ENCODE measurements at regions not wholly inside any gene's neighbourhood (a gene's known extent, or its start where the extent isn't known, plus 50 kb on each side); places are given as distances from the start of the nearest gene placed in this dataset. TPM values are rescaled to one million over a fixed set of nuclear protein-coding genes. Genes with fewer than 3 reads are reported as not detected.
A peak's percentile ranks its signal among the peaks of the same experiment; 100 is the strongest.

DNA sequence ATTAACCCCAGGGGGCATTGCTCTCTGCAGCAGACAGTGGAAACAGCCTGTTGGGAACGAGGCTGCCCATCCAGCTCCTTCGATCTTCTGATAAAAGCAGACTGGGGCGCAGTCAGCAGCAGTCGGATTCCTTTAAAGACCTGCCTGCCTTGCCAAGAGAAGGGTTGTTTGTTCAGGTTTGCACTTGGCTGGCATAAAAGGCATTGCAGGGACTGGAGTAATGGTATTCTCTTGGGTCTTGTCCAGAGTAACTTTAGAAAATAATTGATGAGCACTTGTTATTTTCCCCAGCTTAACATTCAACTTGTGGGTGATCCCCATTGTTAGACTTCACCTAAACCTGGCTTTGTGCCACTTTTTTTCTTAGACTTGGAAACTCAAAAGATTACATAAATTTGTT, 67.3 kb upstream of the SLC10A2 start:
- Histone ChIP-seq H3K27me3 (ENCODE audit: insufficient read depth, low read length) (no peaks in the 10 kb centered on the region), H2AFZ (ENCODE audit: low read length) (no peak overlapping the region), H4K20me1 (ENCODE audit: insufficient read depth, low read length) (no peaks in the 10 kb centered on the region), H3K27ac (ENCODE audit: low read depth, low read length) (no peak overlapping the region), H3K4me3 (ENCODE audit: insufficient read depth, low read length) (no peak overlapping the region), H3K4me2 (ENCODE audit: insufficient read depth, low read length) (no peak overlapping the region), H3K79me2 (ENCODE audit: insufficient read depth, low read length) (no peaks in the 10 kb centered on the region), H3K4me1 (ENCODE audit: insufficient read depth, low read length) (no peaks in the 10 kb centered on the region), H3K9me3 (ENCODE audit: low read depth, low read length) (peaks cover 3% of the 10 kb centered on the region), H3K36me3 (ENCODE audit: insufficient read depth, low read length) (no peaks in the 10 kb centered on the region)
- DNase-seq (ENCODE audit: insufficient read length, low spot score, missing footprints) = no peak
- TF ChIP-seq, protein P1, sequence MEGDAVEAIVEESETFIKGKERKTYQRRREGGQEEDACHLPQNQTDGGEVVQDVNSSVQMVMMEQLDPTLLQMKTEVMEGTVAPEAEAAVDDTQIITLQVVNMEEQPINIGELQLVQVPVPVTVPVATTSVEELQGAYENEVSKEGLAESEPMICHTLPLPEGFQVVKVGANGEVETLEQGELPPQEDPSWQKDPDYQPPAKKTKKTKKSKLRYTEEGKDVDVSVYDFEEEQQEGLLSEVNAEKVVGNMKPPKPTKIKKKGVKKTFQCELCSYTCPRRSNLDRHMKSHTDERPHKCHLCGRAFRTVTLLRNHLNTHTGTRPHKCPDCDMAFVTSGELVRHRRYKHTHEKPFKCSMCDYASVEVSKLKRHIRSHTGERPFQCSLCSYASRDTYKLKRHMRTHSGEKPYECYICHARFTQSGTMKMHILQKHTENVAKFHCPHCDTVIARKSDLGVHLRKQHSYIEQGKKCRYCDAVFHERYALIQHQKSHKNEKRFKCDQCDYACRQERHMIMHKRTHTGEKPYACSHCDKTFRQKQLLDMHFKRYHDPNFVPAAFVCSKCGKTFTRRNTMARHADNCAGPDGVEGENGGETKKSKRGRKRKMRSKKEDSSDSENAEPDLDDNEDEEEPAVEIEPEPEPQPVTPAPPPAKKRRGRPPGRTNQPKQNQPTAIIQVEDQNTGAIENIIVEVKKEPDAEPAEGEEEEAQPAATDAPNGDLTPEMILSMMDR (IDR thresholded peaks at IDR 0.05; ENCODE audit: extremely low read depth, low read depth, low read length) = no peak

DNA sequence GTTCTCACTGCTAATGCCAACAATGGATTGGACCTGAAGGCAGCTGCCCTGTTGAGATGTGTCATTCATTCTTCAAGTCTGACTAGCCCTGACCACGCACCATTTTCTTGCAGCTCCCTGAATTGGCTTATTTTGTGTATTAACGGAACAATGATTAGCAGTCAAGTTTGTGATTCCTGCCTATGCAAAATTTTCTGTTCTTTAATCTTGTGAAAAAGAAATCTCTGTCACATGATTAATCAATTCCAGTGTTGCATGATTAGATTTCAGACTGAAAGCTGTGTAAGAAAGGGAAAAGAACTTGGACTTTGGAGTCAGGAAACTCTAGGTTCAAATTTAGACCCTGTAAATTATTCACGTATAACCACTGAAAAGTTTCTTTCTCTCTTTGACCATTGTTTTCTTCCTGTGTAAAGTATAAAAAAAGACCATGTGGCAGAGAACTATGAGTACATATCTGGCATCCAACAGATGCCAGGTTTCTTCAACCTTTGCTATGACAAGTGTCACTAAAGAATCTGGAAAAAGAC, 64.5 kb upstream of the SLC10A2 start:
- no peaks in the 10 kb centered on the region for H3K27me3 ChIP-seq (ENCODE audit: insufficient read depth, low read length)
- no peaks in the 10 kb centered on the region for H3K36me3 ChIP-seq (ENCODE audit: insufficient read depth, low read length)
- no peak overlapping the region for H3K4me3 ChIP-seq (ENCODE audit: insufficient read depth, low read length)
- H3K27ac ChIP-seq (ENCODE audit: low read depth, low read length) = no peak overlapping the region
- no peak overlapping the region for H3K4me2 ChIP-seq (ENCODE audit: insufficient read depth, low read length)
- H2AFZ ChIP-seq (ENCODE audit: low read length) = no peak overlapping the region
- H3K4me1 ChIP-seq (ENCODE audit: insufficient read depth, low read length) = no peaks in the 10 kb centered on the region
- DNase-seq (ENCODE audit: insufficient read length, low spot score, missing footprints) = peak; percentile 46
- no peaks in the 10 kb centered on the region for H3K79me2 ChIP-seq (ENCODE audit: insufficient read depth, low read length)
- TF ChIP-seq, protein P1 (IDR thresholded peaks at IDR 0.05; ENCODE audit: extremely low read depth, low read depth, low read length) = no peak
- no peaks in the 10 kb centered on the region for H4K20me1 ChIP-seq (ENCODE audit: insufficient read depth, low read length)
- peaks cover 2% of the 10 kb centered on the region for H3K9me3 ChIP-seq (ENCODE audit: low read depth, low read length)

DNA sequence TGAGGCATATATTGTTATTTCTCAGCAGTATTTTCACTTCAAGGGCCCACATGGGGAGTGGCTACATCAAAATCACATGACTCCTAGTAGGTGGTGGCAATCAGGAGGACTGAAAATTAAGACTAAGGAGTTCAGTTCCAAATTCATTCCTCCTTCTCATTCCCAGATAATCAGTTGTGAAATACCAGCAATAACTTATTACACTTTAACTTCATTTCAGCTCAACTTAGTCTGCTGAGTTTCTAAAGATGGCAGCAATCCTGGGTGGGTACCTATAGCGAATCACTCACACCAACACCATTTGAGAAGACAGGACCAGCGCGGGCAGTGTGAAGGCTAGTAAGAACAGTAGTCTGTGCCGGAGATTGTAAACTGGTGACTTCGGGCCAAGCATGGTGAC, 63.9 kb upstream of the SLC10A2 start:
- Histone ChIP-seq H4K20me1 (ENCODE audit: insufficient read depth, low read length) (no peaks in the 10 kb centered on the region), H3K27me3 (ENCODE audit: insufficient read depth, low read length) (no peaks in the 10 kb centered on the region), H3K4me3 (ENCODE audit: insufficient read depth, low read length) (no peak overlapping the region), H3K9me3 (ENCODE audit: low read depth, low read length) (peaks cover 2% of the 10 kb centered on the region), H3K79me2 (ENCODE audit: insufficient read depth, low read length) (no peaks in the 10 kb centered on the region), H3K4me1 (ENCODE audit: insufficient read depth, low read length) (no peaks in the 10 kb centered on the region), H2AFZ (ENCODE audit: low read length) (no peak overlapping the region), H3K36me3 (ENCODE audit: insufficient read depth, low read length) (no peaks in the 10 kb centered on the region), H3K27ac (ENCODE audit: low read depth, low read length) (no peak overlapping the region), H3K4me2 (ENCODE audit: insufficient read depth, low read length) (no peak overlapping the region)
- DNase-seq (ENCODE audit: insufficient read length, low spot score, missing footprints) = no peak
- TF ChIP-seq, protein P1 (IDR thresholded peaks at IDR 0.05; ENCODE audit: extremely low read depth, low read depth, low read length) = no peak

Small RNA genes in the stretch of these regions (small RNA-seq; reads per million reads assigned to genes)
- not detected for gene RF00402
- gene RF02090 = not detected
- not detected for gene RF02091
- not detected for gene RNA5SP38

All from osteoblast (primary cell).